ENCODE measurements at regions not wholly inside any gene's neighbourhood (a gene's known extent, or its start where the extent isn't known, plus 50 kb on each side); places are given as distances from the start of the nearest gene placed in this dataset.

DNA sequence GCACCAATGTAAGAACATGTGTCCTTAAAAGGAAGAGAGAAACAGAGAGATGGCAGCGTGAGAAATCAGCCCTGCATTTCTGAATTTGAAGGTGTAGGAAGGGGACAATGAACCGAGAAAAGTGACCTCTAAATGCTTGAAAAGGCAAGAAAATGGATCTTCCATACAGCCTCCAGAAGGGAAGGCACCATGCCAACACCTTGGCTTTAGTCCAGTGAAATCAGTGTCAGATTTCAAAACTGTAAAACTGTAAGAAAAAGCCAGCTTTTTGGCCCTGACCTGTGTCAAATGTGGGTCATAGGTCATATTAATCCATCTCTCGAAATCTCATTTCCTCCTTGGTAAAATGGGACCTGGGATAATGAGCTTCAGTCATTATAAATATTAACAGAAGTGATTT lies 762.3 kb downstream of the DCDC2C start:
- Histone ChIP-seq H3K4me3 (ENCODE audit: severe bottlenecking) (no peak overlapping the region), H3K27me3 (ENCODE audit: insufficient read depth, poor library complexity, severe bottlenecking) (no peaks in the 10 kb centered on the region), H3K9me3 (ENCODE audit: severe bottlenecking) (no peaks in the 10 kb centered on the region), H3K4me1 (ENCODE audit: insufficient read depth, poor library complexity, severe bottlenecking) (no peaks in the 10 kb centered on the region), H3K27ac (ENCODE audit: poor library complexity, severe bottlenecking) (no peak overlapping the region), H3K36me3 (ENCODE audit: low read depth) (no peaks in the 10 kb centered on the region)
- DNase-seq (ENCODE audit: low spot score) (no peak), ATAC-seq (ENCODE audit: low read depth) (no peak)
- TF ChIP-seq, protein P1, sequence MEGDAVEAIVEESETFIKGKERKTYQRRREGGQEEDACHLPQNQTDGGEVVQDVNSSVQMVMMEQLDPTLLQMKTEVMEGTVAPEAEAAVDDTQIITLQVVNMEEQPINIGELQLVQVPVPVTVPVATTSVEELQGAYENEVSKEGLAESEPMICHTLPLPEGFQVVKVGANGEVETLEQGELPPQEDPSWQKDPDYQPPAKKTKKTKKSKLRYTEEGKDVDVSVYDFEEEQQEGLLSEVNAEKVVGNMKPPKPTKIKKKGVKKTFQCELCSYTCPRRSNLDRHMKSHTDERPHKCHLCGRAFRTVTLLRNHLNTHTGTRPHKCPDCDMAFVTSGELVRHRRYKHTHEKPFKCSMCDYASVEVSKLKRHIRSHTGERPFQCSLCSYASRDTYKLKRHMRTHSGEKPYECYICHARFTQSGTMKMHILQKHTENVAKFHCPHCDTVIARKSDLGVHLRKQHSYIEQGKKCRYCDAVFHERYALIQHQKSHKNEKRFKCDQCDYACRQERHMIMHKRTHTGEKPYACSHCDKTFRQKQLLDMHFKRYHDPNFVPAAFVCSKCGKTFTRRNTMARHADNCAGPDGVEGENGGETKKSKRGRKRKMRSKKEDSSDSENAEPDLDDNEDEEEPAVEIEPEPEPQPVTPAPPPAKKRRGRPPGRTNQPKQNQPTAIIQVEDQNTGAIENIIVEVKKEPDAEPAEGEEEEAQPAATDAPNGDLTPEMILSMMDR (IDR thresholded peaks at IDR 0.05; ENCODE audit: poor library complexity, severe bottlenecking) = no peak

DNA sequence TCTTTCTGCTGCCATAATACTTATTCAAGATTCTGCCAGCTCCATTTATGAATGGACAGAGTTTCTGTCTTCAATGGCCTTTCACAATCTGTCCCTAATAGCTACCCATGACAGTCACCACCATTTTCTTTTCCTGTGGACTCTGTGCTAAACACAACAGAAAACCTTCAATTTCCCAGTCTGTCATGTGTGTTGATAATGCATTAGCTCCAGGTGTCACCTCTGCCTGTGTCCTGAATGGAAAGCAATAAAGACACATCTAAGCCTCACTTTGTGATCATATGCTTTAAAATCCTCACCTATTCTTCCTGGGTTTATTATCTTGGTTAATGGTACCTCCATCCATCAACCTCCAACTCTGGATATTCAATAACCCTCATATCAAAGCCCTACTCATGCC lies 772.2 kb downstream of the DCDC2C start:
- no peaks in the 10 kb centered on the region for H3K36me3 ChIP-seq (ENCODE audit: low read depth)
- H3K4me3 ChIP-seq (ENCODE audit: severe bottlenecking) = no peak overlapping the region
- ATAC-seq (ENCODE audit: low read depth) (no peak), DNase-seq (ENCODE audit: low spot score) (no peak)
- H3K27ac ChIP-seq (ENCODE audit: poor library complexity, severe bottlenecking) = no peak overlapping the region
- TF ChIP-seq, protein P1 (IDR thresholded peaks at IDR 0.05; ENCODE audit: poor library complexity, severe bottlenecking) = no peak
- no peaks in the 10 kb centered on the region for H3K27me3 ChIP-seq (ENCODE audit: insufficient read depth, poor library complexity, severe bottlenecking)
- H3K4me1 ChIP-seq (ENCODE audit: insufficient read depth, poor library complexity, severe bottlenecking) = no peaks in the 10 kb centered on the region
- no peaks in the 10 kb centered on the region for H3K9me3 ChIP-seq (ENCODE audit: severe bottlenecking)

DNA sequence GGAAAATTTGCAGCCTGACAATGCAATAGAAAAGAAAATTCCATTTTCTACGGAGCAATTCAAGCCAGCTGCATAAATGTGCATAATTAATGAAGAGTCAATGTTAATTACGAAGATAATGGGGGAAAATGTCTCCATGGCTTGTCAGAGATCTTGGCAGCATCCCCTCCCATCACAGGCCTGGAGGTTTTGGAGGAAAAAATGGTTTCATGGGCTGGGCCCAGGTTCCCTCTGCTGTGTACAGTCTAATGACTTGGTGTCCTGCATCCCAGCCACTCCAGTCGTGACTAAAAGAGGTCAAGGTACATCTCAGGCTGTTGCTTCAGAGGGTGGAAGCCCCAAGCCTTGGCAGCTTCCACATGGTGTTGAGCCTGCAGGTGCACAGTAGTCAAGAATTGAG lies 779.7 kb downstream of the DCDC2C start:
- no peak for DNase-seq (ENCODE audit: low spot score)
- no peaks in the 10 kb centered on the region for H3K4me1 ChIP-seq (ENCODE audit: insufficient read depth, poor library complexity, severe bottlenecking)
- no peaks in the 10 kb centered on the region for H3K36me3 ChIP-seq (ENCODE audit: low read depth)
- ATAC-seq (ENCODE audit: low read depth) = no peak
- H3K27me3 ChIP-seq (ENCODE audit: insufficient read depth, poor library complexity, severe bottlenecking) = no peaks in the 10 kb centered on the region
- H3K9me3 ChIP-seq (ENCODE audit: severe bottlenecking) = no peaks in the 10 kb centered on the region
- TF ChIP-seq, protein P1 (IDR thresholded peaks at IDR 0.05; ENCODE audit: poor library complexity, severe bottlenecking) = no peak
- H3K4me3 ChIP-seq (ENCODE audit: severe bottlenecking) = no peak overlapping the region
- no peak overlapping the region for H3K27ac ChIP-seq (ENCODE audit: poor library complexity, severe bottlenecking)

DNA sequence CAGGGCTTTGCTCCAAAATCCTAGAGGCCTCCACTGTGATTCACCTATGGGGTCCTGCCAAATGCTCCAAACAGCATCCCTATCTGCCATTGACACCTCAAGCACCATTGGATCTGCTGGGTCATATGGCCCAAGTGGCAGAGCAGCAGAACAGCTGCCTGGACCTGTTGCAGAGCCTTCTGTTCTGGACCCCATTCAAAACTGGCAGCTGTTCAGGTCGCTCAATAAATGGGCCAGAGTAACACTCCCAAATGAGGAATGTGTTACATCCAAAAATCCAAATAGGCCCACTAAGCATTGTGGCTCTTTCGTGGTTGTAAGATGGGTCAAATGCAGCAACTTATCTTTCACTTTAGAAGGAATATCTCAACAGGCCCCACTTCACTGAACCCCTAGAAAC lies 783.6 kb downstream of the DCDC2C start:
- DNase-seq (ENCODE audit: low spot score) = no peak
- no peak for ATAC-seq (ENCODE audit: low read depth)
- H3K27me3 ChIP-seq (ENCODE audit: insufficient read depth, poor library complexity, severe bottlenecking) = no peaks in the 10 kb centered on the region
- H3K4me1 ChIP-seq (ENCODE audit: insufficient read depth, poor library complexity, severe bottlenecking) = no peaks in the 10 kb centered on the region
- H3K4me3 ChIP-seq (ENCODE audit: severe bottlenecking) = no peak overlapping the region
- no peak overlapping the region for H3K27ac ChIP-seq (ENCODE audit: poor library complexity, severe bottlenecking)
- H3K36me3 ChIP-seq (ENCODE audit: low read depth) = no peaks in the 10 kb centered on the region
- TF ChIP-seq, protein P1 (IDR thresholded peaks at IDR 0.05; ENCODE audit: poor library complexity, severe bottlenecking) = no peak
- H3K9me3 ChIP-seq (ENCODE audit: severe bottlenecking) = no peaks in the 10 kb centered on the region

DNA sequence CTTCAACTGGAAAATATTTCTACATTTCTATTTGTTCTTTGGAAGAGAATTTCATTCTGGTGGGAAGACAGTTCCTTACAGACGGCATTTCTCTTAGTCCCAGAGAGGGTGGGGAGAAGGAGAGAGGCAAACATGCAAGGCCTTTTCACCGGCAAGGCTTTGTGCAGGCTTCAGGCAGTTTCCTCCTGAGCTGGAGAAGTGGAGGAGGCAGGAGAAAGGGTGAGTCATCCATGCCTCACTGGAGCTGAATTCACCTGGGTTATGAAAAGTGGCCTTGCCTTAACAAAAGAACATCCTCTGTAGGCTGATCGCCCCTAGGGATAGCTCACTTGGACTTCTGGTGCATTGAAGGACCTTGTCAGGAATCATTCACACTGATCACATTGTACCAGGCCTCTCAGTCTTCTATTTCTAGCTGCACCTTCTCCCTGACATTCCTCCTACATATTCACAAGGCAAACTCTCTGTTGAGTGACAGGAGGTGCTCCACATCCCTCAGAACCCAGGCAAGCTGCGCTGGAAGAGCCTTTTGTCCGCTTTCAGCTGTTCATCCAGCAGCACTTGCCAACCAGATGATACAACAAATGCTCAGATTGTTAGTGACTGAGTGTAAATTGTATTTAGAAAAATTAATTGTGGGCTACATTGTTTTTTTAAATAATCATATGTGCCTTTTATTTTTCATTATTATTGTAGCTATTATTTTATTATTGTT lies 796.1 kb downstream of the DCDC2C start:
- DNase-seq (ENCODE audit: low spot score) (no peak), ATAC-seq (ENCODE audit: low read depth) (no peak)
- no peaks in the 10 kb centered on the region for H3K27me3 ChIP-seq (ENCODE audit: insufficient read depth, poor library complexity, severe bottlenecking)
- H3K27ac ChIP-seq (ENCODE audit: poor library complexity, severe bottlenecking) = no peak overlapping the region
- no peaks in the 10 kb centered on the region for H3K36me3 ChIP-seq (ENCODE audit: low read depth)
- TF ChIP-seq, protein P1 (IDR thresholded peaks at IDR 0.05; ENCODE audit: poor library complexity, severe bottlenecking) = no peak
- no peaks in the 10 kb centered on the region for H3K9me3 ChIP-seq (ENCODE audit: severe bottlenecking)
- H3K4me3 ChIP-seq (ENCODE audit: severe bottlenecking) = no peak overlapping the region
- no peaks in the 10 kb centered on the region for H3K4me1 ChIP-seq (ENCODE audit: insufficient read depth, poor library complexity, severe bottlenecking)
